ENCODE measurements at regions not wholly inside any gene's neighbourhood (a gene's known extent, or its start where the extent isn't known, plus 50 kb on each side); places are given as distances from the start of the nearest gene placed in this dataset.
A peak's percentile ranks its signal among the peaks of the same experiment; 100 is the strongest.
"Not testable (repeated sequence)": the region's sequence is repeated elsewhere in the genome, so short reads cannot be mapped to it uniquely, and the experiment has no call there.

- POLR2A ChIA-PET (ENCODE audit: partially characterized antibody): interaction anchor here (0.6 kb wide), 1 partner anchor 18 kb away, joined by 3 read pairs; no protein-coding TSS in a partner anchor
- not testable (repeated sequence) for FAIRE-seq
Observed at GRCh38 chr5:7309715-7310114, 86.2 kb upstream of the ADCY2 start.

DNA sequence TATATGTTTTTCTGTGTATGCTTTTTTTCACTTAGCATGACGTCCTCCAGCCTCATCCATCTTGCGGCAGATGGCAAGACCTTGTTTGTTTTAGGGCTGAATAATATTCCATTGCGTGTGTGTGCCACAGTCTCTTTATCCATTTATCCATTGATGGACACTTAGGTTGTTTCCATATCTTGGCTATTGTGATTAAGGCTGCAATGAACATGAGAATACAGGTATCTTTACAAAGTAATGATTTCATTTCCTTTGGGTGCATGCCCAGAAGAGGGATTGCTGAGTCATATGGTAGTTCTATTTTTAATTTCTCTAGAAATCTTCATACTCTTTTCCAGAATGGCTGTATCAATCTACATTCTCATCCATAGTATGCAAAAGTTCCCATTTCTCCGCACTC is 85.3 kb upstream of the ADCY2 start:
- H2AK5ac ChIP-seq (ENCODE audit: low read depth, low read length); H3K9me3 ChIP-seq (ENCODE audit: insufficient read depth in 2 of 2, low read depth in 1 of 2, low read length in 1 of 2); DNase-seq (ENCODE audit: low read depth in 1 of 2, low spot score in 2 of 2); H3K9ac ChIP-seq (replicated peaks in 1 of 4; ENCODE audit: extremely low read depth in 1 of 4, low read depth in 3 of 4, low read length in 3 of 4); H3K23ac ChIP-seq (ENCODE audit: insufficient read length); H4K20me1 ChIP-seq (replicated peaks in 1 of 2; ENCODE audit: control insufficient read depth in 1 of 2, insufficient read depth in 2 of 2, low read length in 2 of 2); H4K91ac ChIP-seq (replicated peaks; ENCODE audit: insufficient read length, low read length); H3K79me1 ChIP-seq (ENCODE audit: low read depth, low read length); H2BK20ac ChIP-seq (ENCODE audit: low read length); H4K5ac ChIP-seq (ENCODE audit: insufficient read length, low read depth, low read length); H3K27me3 ChIP-seq (replicated peaks in 1 of 4; ENCODE audit: control insufficient read depth in 3 of 4, extremely low read depth in 1 of 4, insufficient read depth in 3 of 4, low read length in 3 of 4); POLR2A ChIA-PET (ENCODE audit: partially characterized antibody); H3K36me3 ChIP-seq (ENCODE audit: control insufficient read depth in 2 of 4, insufficient read depth in 4 of 4, low read length in 3 of 4); H2BK12ac ChIP-seq (ENCODE audit: low read depth, low read length); H3K27ac ChIP-seq (ENCODE audit: low read depth, low read length); H3K56ac ChIP-seq (replicated peaks; ENCODE audit: insufficient read length, low read depth, low read length); H3K4me3 ChIP-seq (ENCODE audit: extremely low read depth in 1 of 4, insufficient read depth in 2 of 4, low read depth in 3 of 4, low read length in 4 of 4); H3K14ac ChIP-seq (ENCODE audit: insufficient read length); H3K23me2 ChIP-seq (ENCODE audit: low read depth, low read length); H2AFZ ChIP-seq (ENCODE audit: low read length); H3K4me2 ChIP-seq (ENCODE audit: insufficient read depth in 1 of 2, low read depth in 2 of 2, low read length in 2 of 2); CTCF ChIA-PET (ENCODE audit: partially characterized antibody); H4K8ac ChIP-seq (ENCODE audit: extremely low read depth, insufficient read depth, low read length); H2BK120ac ChIP-seq (replicated peaks; ENCODE audit: low read depth, low read length); H3K18ac ChIP-seq (ENCODE audit: extremely low read depth, low read length); H3K79me2 ChIP-seq (ENCODE audit: control insufficient read depth in 1 of 2, insufficient read depth in 2 of 2, low read length in 2 of 2); H3K4ac ChIP-seq (replicated peaks; ENCODE audit: insufficient read length, low read depth, low read length); FAIRE-seq; H2BK15ac ChIP-seq (ENCODE audit: low read length): not testable (repeated sequence)
- Histone ChIP-seq H2BK5ac (ENCODE audit: low read depth, low read length) (peak overlapping the region; percentile 27; the same call in 1 of the 2 replicates), H3K4me1 (replicated peaks in 1 of 4; ENCODE audit: control insufficient read depth in 3 of 4, insufficient read depth in 4 of 4, low read length in 3 of 4) (peaks cover 0 to 10% (median 3%) of the 10 kb centered on the region in 4 experiments; a peak in 4 of 7 replicates)
- WGBS, 2 experiments (ENCODE audit: extremely low coverage in 1 of 2, insufficient coverage in 1 of 2, insufficient read length in 1 of 2, insufficient replicate concordance in 2 of 2, low coverage in 1 of 2, low lambda C conversion rate in 2 of 2, missing lambda C conversion rate in 1 of 2): 79% methylated on average over 4 of the region's 4 CpGs; no CpG with 5 or more reads in 1 of the 2 experiments

More at GRCh38 chr5:7309715-7310114, 86.2 kb upstream of the ADCY2 start:
- H4K8ac ChIP-seq (ENCODE audit: extremely low read depth, insufficient read depth, low read length); H4K91ac ChIP-seq (replicated peaks; ENCODE audit: insufficient read length, low read length); H3K18ac ChIP-seq (ENCODE audit: extremely low read depth, low read length); H3K14ac ChIP-seq (ENCODE audit: insufficient read length); H3K23ac ChIP-seq (ENCODE audit: insufficient read length); H3K27me3 ChIP-seq (replicated peaks in 1 of 4; ENCODE audit: control insufficient read depth in 3 of 4, extremely low read depth in 1 of 4, insufficient read depth in 3 of 4, low read length in 3 of 4); H2BK120ac ChIP-seq (replicated peaks; ENCODE audit: low read depth, low read length); H3K36me3 ChIP-seq (ENCODE audit: control insufficient read depth in 2 of 4, insufficient read depth in 4 of 4, low read length in 3 of 4); H3K79me1 ChIP-seq (ENCODE audit: low read depth, low read length); H3K27ac ChIP-seq (ENCODE audit: low read depth, low read length); H3K4me1 ChIP-seq (replicated peaks in 1 of 4; ENCODE audit: control insufficient read depth in 3 of 4, insufficient read depth in 4 of 4, low read length in 3 of 4); H2AK5ac ChIP-seq (ENCODE audit: low read depth, low read length); H3K23me2 ChIP-seq (ENCODE audit: low read depth, low read length); H3K56ac ChIP-seq (replicated peaks; ENCODE audit: insufficient read length, low read depth, low read length); H2BK20ac ChIP-seq (ENCODE audit: low read length); H4K20me1 ChIP-seq (replicated peaks in 1 of 2; ENCODE audit: control insufficient read depth in 1 of 2, insufficient read depth in 2 of 2, low read length in 2 of 2); DNase-seq (ENCODE audit: low read depth in 1 of 2, low spot score in 2 of 2); H3K4ac ChIP-seq (replicated peaks; ENCODE audit: insufficient read length, low read depth, low read length); H2BK15ac ChIP-seq (ENCODE audit: low read length); H2AFZ ChIP-seq (ENCODE audit: low read length); H3K9ac ChIP-seq (replicated peaks in 1 of 4; ENCODE audit: extremely low read depth in 1 of 4, low read depth in 3 of 4, low read length in 3 of 4); H3K79me2 ChIP-seq (ENCODE audit: control insufficient read depth in 1 of 2, insufficient read depth in 2 of 2, low read length in 2 of 2); H3K9me3 ChIP-seq (ENCODE audit: insufficient read depth in 2 of 2, low read depth in 1 of 2, low read length in 1 of 2): not testable (repeated sequence)
- peak overlapping the region; percentile 68; the same call in 1 of the 2 replicates for H2BK12ac ChIP-seq (ENCODE audit: low read depth, low read length)
- peak overlapping the region; percentile 48 to 80 for H3K4me2 ChIP-seq (ENCODE audit: insufficient read depth in 1 of 2, low read depth in 2 of 2, low read length in 2 of 2)
- WGBS, 2 experiments (ENCODE audit: extremely low coverage in 1 of 2, insufficient coverage in 1 of 2, insufficient read length in 1 of 2, insufficient replicate concordance in 2 of 2, low coverage in 1 of 2, low lambda C conversion rate in 2 of 2, missing lambda C conversion rate in 1 of 2): 13% methylated on average over 6 of the region's 6 CpGs; no CpG with 5 or more reads in 1 of the 2 experiments
- CTCF ChIA-PET (ENCODE audit: partially characterized antibody): interaction anchor here (0.7 kb wide), 1 partner anchor 64 kb away, joined by 3 read pairs; no protein-coding TSS in a partner anchor
- peak overlapping the region; percentile 83; the same call in 1 of the 2 replicates for H2BK5ac ChIP-seq (ENCODE audit: low read depth, low read length)
- peak overlapping the region in 1 of 4 experiments; percentile 39; a peak in 1 of 8 replicates for H3K4me3 ChIP-seq (ENCODE audit: extremely low read depth in 1 of 4, insufficient read depth in 2 of 4, low read depth in 3 of 4, low read length in 4 of 4)
- peak overlapping the region; percentile 47 for H4K5ac ChIP-seq (ENCODE audit: insufficient read length, low read depth, low read length)

All from H1 (cell line).